GM12873 (cell line): ENCODE measurements at regions not wholly inside any gene's neighbourhood (a gene's known extent, or its start where the extent isn't known, plus 50 kb on each side); places are given as distances from the start of the nearest gene placed in this dataset.

ENCODE experiments used
- TF ChIP-seq, protein P1 (sequence below): IDR thresholded peaks from 2 replicates; pipeline ENCODE4 v1.5.1; 2012; ENCODE audit warnings: low read depth, mild to moderate bottlenecking, moderate library complexity, low read length, control low read depth; ENCODE audit not compliant: insufficient read depth; ENCODE audit errors: missing control alignments

DNA sequence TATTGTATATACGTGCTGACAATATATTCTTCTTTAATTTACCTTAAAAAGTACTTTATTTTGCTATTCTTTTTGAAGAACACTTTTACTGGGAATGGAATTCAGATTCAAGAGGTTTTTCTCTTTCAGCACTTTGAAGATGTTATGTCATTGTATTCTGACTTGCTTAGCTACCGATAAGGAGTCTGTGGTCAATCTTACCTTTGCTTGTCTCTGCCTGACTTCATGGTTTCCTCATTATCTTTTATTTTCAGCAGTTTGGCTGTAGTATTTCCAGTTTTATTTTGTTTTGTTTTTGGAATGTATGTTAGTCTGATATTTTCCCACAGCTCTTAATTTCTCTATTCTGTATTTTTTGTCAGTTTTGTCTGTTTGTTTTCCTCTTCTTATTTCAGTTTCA is 187.9 kb upstream of the SMIM30 start:
- TF ChIP-seq, protein P1, sequence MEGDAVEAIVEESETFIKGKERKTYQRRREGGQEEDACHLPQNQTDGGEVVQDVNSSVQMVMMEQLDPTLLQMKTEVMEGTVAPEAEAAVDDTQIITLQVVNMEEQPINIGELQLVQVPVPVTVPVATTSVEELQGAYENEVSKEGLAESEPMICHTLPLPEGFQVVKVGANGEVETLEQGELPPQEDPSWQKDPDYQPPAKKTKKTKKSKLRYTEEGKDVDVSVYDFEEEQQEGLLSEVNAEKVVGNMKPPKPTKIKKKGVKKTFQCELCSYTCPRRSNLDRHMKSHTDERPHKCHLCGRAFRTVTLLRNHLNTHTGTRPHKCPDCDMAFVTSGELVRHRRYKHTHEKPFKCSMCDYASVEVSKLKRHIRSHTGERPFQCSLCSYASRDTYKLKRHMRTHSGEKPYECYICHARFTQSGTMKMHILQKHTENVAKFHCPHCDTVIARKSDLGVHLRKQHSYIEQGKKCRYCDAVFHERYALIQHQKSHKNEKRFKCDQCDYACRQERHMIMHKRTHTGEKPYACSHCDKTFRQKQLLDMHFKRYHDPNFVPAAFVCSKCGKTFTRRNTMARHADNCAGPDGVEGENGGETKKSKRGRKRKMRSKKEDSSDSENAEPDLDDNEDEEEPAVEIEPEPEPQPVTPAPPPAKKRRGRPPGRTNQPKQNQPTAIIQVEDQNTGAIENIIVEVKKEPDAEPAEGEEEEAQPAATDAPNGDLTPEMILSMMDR: no peak

DNA sequence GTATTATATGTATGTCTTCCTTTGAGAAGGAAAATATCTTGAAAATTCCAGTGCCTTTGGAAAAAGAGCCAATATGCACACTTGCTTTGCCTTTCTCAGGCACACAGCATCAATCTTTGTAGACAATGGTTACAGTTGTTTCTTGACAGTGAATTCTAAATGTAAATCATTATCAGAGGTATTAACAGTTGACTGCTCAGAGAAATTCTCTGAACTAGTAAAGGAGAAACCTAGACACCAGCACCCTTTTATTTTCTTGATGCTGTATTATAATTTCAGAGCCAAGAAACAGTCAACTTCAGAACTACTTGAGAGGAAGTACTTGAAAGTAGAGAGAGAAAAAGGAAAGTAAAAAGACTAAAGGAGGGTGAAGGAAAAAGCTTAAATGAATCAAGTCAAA is 185.8 kb upstream of the SMIM30 start:
- TF ChIP-seq, protein P1: no peak

DNA sequence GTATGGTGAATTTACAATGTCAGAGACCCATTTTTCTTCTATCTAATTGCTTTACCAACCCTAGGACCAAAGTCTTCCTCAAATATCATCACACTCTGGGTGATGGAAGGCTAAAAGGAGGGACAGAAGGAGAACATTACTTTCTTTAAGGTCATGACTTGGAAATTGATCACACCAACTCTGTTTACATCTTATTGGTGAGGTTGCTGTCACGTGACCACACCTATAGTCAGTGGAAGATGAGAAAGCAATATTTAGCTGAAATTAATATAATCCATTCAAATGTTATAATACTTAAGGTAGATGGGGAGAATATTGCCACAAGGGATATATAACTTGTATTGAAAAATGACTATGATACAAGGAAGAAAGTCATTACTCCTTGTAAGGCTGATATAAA is 183.6 kb upstream of the SMIM30 start:
- TF ChIP-seq, protein P1: no peak

DNA sequence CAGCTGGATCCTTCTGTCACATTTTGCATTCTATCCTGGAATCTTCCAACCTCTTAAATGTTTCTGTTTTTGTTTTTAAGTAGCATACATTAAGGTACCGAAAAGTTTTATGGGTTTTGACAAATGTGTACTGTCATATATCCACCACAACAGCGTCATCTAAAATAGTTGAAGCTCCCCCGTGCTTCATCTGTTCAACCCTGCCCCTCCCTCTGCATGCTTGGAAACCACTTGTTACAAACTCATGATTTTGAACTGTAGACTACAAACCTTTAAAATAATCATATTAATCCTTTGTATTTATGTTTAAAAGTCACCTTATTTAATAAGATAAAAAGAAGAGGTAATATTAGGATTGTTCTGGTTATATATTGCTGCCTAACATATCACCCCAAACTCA is 182.8 kb upstream of the SMIM30 start:
- TF ChIP-seq, protein P1: no peak

DNA sequence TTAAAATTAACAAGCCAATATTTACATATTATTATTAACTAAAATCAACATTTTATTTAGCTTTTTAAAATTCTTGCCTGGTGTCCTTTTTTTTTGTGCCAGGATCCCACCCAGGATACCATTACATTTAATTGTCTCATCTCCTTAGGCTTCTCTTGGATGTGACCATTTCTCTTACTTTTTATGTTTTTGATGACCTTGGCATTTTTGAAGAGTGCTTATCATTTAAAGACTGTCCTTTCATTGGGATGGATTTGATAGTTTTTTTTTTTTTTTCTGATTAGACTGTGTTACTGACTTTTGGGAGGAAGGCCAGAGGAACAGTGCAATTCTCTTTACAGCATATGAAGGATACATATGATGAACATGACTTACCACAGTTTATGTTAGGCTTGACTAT is 181.4 kb upstream of the SMIM30 start:
- TF ChIP-seq, protein P1: no peak

DNA sequence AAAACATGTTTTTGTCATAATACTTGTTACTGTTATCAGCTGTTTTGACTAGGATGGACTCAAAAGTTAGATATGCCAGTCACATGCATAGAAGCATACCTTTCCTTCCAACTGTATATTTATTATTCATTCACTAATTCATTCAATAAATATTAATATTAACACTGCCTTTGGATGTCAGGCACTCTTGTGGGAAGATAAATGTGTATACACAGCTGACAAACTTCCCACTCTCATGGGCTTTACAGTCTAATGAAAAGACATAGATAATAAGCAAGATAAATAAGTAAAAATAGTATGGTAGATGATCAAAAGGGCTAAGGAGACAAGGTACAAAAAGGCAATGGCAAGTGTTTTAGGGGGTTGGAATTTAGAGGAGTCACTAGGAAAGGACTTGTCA is 180.1 kb upstream of the SMIM30 start:
- TF ChIP-seq, protein P1: no peak

DNA sequence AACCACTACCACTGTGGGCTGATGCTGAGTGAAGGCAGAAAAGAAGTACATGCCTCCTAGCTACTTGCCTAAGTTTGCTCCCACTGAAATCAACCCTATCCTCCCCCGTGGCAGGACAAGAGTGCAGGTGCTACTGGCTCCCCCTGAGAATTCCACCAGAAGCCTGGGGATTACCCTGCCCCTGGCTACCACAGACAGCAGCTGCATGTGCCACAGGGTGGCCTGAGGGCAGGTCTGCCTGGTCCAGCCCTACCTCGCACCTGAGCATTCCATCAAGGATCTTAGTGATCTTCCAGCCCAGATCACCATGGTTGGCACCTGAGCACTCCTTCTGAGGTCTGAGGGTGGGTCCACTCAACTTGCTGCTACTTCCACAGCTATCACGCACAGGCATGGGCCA is 176.4 kb upstream of the SMIM30 start:
- TF ChIP-seq, protein P1: no peak
